SK-N-SH (cell line): ENCODE measurements at regions not wholly inside any gene's neighbourhood (a gene's known extent, or its start where the extent isn't known, plus 50 kb on each side); places are given as distances from the start of the nearest gene placed in this dataset.

Experiments used
- CTCF ChIA-PET: fragments of 300-600, 350-600 bp; formaldehyde crosslinking; extraction: SDS; loops from one replicate; lab custom pipeline; 2021; lab: Yijun Ruan, JAX
- POLR2A ChIA-PET: fragments of 350-600 bp; sonication (Branson Sonifier 250); formaldehyde crosslinking; extraction: SDS; loops from one replicate; lab custom pipeline; 2020; ENCODE audit warnings: antibody characterized with exemption, inconsistent platforms; lab: Yijun Ruan, JAX
- DNase-seq: peaks from one replicate; pipeline ENCODE4 v3.0.0; 2012
- H2AFZ ChIP-seq: fragments of 200-600 bp; sonication (generic); 2 replicates; pipeline ENCODE4 v1.8.1; 2016; ENCODE audit warnings: antibody characterized with exemption, mild to moderate bottlenecking, low read depth
- H3F3A ChIP-seq: fragments of 200-600 bp; sonication (generic); replicated peaks from 2 replicates; pipeline ENCODE3; 2016; ENCODE audit warnings: antibody characterized with exemption, mild to moderate bottlenecking; ENCODE audit not compliant: insufficient read depth
- H3K27ac ChIP-seq, 2 experiments: fragments of 200-500 bp in 1 of 2; fragments of 200-600 bp in 1 of 2; sonication (Bioruptor generic) in 1 of 2; sonication (generic), shearing (Covaris generic) in 1 of 2; 2 replicates each; pipeline versions ENCODE4 v1.5.1 to v1.6.1; 2014 to 2016; ENCODE audit warnings: low read depth in 2 of 2, inconsistent platforms in 1 of 2, low read length in 1 of 2, mild to moderate bottlenecking in 1 of 2, mixed read lengths in 1 of 2
- H3K27me3 ChIP-seq: fragments of 200-600 bp; sonication (generic), shearing (Covaris generic); 2 replicates; pipeline ENCODE4 v1.6.1; 2016; ENCODE audit warnings: mixed run types; ENCODE audit not compliant: insufficient read depth
- H3K36me3 ChIP-seq, 2 experiments: fragments of 200-500 bp in 1 of 2; fragments of 200-600 bp in 1 of 2; sonication (Bioruptor generic) in 1 of 2; sonication (generic) in 1 of 2; replicated peaks in 1 of 2; 2 replicates each; pipeline versions ENCODE3 to v1.5.1; 2014 to 2016; ENCODE audit warnings: low read length in 1 of 2, mild to moderate bottlenecking in 1 of 2; ENCODE audit not compliant: insufficient read depth in 2 of 2, control insufficient read depth in 1 of 2
- H3K4me1 ChIP-seq, 2 experiments: fragments of 200-500 bp in 1 of 2; fragments of 200-600 bp in 1 of 2; sonication (Bioruptor generic) in 1 of 2; sonication (generic), shearing (Covaris generic) in 1 of 2; 2 replicates each; pipeline versions ENCODE4 v1.5.1 to v1.6.1; 2014 to 2016; ENCODE audit warnings: low read depth in 1 of 2, low read length in 1 of 2, mixed run types in 1 of 2; ENCODE audit not compliant: insufficient read depth in 2 of 2, control insufficient read depth in 1 of 2
- H3K4me2 ChIP-seq: fragments of 200-600 bp; sonication (generic), shearing (Covaris generic); 2 replicates; pipeline ENCODE4 v1.6.1; 2017; ENCODE audit warnings: mixed run types
- H3K4me3 ChIP-seq, 2 experiments: fragments of 200-500 bp in 1 of 2; fragments of 200-600 bp in 1 of 2; sonication (Bioruptor generic) in 1 of 2; sonication (generic), shearing (Covaris generic) in 1 of 2; 2 replicates each; pipeline versions ENCODE4 v1.5.1 to v1.8.1; 2014 to 2016; ENCODE audit warnings: low read depth in 2 of 2, inconsistent platforms in 1 of 2, low read length in 1 of 2, mild to moderate bottlenecking in 1 of 2, mixed read lengths in 1 of 2, moderate library complexity in 1 of 2
- H3K79me2 ChIP-seq: fragments of 200-600 bp; sonication (generic); 2 replicates; pipeline ENCODE4 v1.8.1; 2017; ENCODE audit warnings: mild to moderate bottlenecking; ENCODE audit not compliant: insufficient read depth
- H3K9ac ChIP-seq: fragments of 200-600 bp; sonication (generic); 2 replicates; pipeline ENCODE4 v1.6.1; 2017; ENCODE audit warnings: mixed run types
- H3K9me2 ChIP-seq: fragments of 200-600 bp; sonication (generic); 2 replicates; pipeline ENCODE4 v1.6.1; 2017; ENCODE audit warnings: mixed run types
- H3K9me3 ChIP-seq: fragments of 200-600 bp; sonication (generic); 2 replicates; pipeline ENCODE4 v1.6.1; 2017; ENCODE audit warnings: mixed run types, mild to moderate bottlenecking, moderate library complexity
- H4K20me1 ChIP-seq: fragments of 200-600 bp; sonication (generic); 2 replicates; pipeline ENCODE4 v1.6.1; 2017; ENCODE audit warnings: mild to moderate bottlenecking, mixed run types; ENCODE audit not compliant: insufficient read depth
- ELF1 ChIP-seq: IDR thresholded peaks from 2 replicates; pipeline ENCODE4 v1.4.0; 2012
- EP300 ChIP-seq, 2 experiments: IDR thresholded peaks; 2 replicates each; pipeline versions ENCODE4 v1.4.0 to v1.6.1; 2012; ENCODE audit warnings: borderline replicate concordance in 1 of 2, low read depth in 1 of 2, low read length in 1 of 2
- EZH2phosphoT487 ChIP-seq: fragments of 200-600 bp; sonication (generic); IDR thresholded peaks from 2 replicates; pipeline ENCODE4 v1.6.1; 2017; ENCODE audit warnings: low read depth, mixed run types, mild to moderate bottlenecking, antibody characterized with exemption, moderate library complexity, borderline replicate concordance
- FOXJ3 ChIP-seq: sonication (generic); formaldehyde crosslinking; IDR thresholded peaks from 2 replicates; pipeline ENCODE4 v1.5.1; 2020; ENCODE audit warnings: mild to moderate bottlenecking, missing genetic modification reagents
- FOXM1 ChIP-seq: IDR thresholded peaks from 2 replicates; pipeline ENCODE4 v1.4.0; 2012; ENCODE audit warnings: low read depth, mild to moderate bottlenecking
- GATA2 ChIP-seq: sonication (generic); formaldehyde crosslinking; IDR thresholded peaks from 2 replicates; pipeline ENCODE4 v1.5.0; 2020; ENCODE audit warnings: mild to moderate bottlenecking, missing genetic modification reagents
- MEF2A ChIP-seq: IDR thresholded peaks from 2 replicates; pipeline ENCODE4 v1.4.0; 2012; ENCODE audit warnings: low read depth, borderline replicate concordance
- NFIC ChIP-seq: IDR thresholded peaks from 2 replicates; pipeline ENCODE4 v1.4.0; 2012; ENCODE audit warnings: borderline replicate concordance
- NRF1 ChIP-seq: IDR thresholded peaks from 2 replicates; pipeline ENCODE4 v1.6.1; 2012; ENCODE audit warnings: low read depth, mild to moderate bottlenecking, low read length
- POLR2AphosphoS5 ChIP-seq: IDR thresholded peaks from 2 replicates; pipeline ENCODE4 v1.6.1; 2012; ENCODE audit warnings: low read depth, low read length
- RAD21 ChIP-seq: IDR thresholded peaks from 2 replicates; pipeline ENCODE4 v1.6.1; 2012; ENCODE audit warnings: mild to moderate bottlenecking, low read length
- RCOR1 ChIP-seq: fragments of 150-350 bp; IDR thresholded peaks from 2 replicates; pipeline ENCODE4 v1.6.1; 2017; ENCODE audit warnings: antibody characterized with exemption, low read length
- RFX5 ChIP-seq: IDR thresholded peaks from 2 replicates; pipeline ENCODE4 v1.6.1; 2012; ENCODE audit warnings: mild to moderate bottlenecking, improper control_type of control experiment, low read length
- RXRA ChIP-seq: IDR thresholded peaks from 2 replicates; pipeline ENCODE4 v1.4.0; 2012; ENCODE audit warnings: low read depth, mild to moderate bottlenecking, borderline replicate concordance
- TAF1 ChIP-seq: IDR thresholded peaks from 2 replicates; pipeline ENCODE4 v1.6.1; 2012; ENCODE audit warnings: low read depth, mild to moderate bottlenecking, low read length, moderate library complexity, borderline replicate concordance
- TEAD4 ChIP-seq: IDR thresholded peaks from 2 replicates; pipeline ENCODE4 v1.4.0; 2012; ENCODE audit warnings: mild to moderate bottlenecking, borderline replicate concordance; ENCODE audit not compliant: insufficient read depth
- WGBS: methylation state at CpG from one replicate; pipeline ENCODE4 v1.1.6; 2017; ENCODE audit warnings: low lambda C conversion rate; 5-methylcytosine and 5-hydroxymethylcytosine counted together
- TF ChIP-seq, protein P1 (sequence below): IDR thresholded peaks from 2 replicates; pipeline ENCODE4 v1.4.0; 2012; ENCODE audit warnings: low read depth
- TF ChIP-seq, protein P2 (sequence below): fragments of 150-350 bp; IDR thresholded peaks from 2 replicates; pipeline ENCODE4 v1.6.1; 2017; ENCODE audit warnings: antibody characterized with exemption, low read length, low read depth, borderline replicate concordance
- TF ChIP-seq, protein P3 (sequence below): fragments of 150-350 bp; IDR thresholded peaks from 2 replicates; pipeline ENCODE4 v1.6.1; 2016; ENCODE audit warnings: mild to moderate bottlenecking, low read depth, low read length

DNA sequence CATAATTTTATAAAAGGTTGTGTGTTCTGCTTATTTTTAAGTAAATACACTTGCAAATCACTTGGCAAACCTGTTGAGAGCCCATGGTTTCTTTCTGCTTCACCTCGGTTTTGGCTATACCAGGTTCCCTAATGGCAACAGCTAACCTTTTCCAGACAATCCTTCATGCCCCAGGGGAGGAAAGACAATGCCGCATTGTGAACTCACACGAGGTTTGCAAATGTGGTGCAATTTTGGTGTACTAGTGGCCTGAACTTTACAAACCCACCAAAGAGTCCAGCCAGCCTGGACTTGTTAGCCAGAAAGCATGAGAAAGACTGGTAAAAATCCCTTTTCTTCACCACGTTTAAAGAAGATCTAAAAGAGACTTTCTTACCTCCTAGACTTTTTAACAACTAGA is 84.8 kb upstream of the SOX4 start:
- CTCF ChIA-PET, result interaction anchor here (0.8 to 1.3 kb wide), 2 partner anchors 9 to 12 kb away, joined by 3 read pairs; no protein-coding TSS in a partner anchor

DNA sequence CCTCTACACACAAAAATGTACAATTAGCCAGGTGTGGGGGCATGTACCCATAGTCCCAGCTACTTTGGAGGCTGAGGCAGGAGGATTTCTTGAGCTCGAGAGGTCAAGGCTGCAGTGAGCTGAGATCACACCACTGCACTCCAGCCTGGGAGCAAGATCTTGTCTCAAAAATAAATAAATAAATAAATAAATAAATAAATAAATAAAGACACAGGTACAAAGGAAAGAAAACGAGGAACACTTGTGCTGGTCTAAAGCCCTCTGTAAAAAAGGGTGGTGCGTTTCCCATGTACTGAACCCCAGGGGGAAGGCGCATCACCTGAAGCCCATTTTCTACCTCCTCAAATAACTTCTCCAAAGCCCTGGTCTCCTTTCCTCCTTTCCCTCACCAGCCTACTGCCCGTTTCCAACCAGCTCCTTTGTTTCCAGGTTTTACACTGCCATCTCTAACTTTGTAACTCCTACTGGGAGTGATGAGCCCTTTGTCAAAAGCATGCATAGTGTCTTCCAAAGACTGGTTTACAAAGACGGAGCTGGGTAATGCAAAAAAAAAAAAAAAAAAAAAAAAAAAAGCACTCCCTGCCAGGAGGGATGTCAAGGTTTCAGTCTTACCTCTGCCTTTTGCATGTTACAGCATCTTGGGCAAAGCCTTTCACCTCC is 81.5 kb upstream of the SOX4 start:
- ChIA-PET POLR2A (no interaction called here), CTCF (interaction anchor here (1.0 to 1.8 kb wide), 2 partner anchors 11 to 486 kb away, joined by 4 read pairs; no protein-coding TSS in a partner anchor)
- H3K9me3 ChIP-seq, result no peaks in the 10 kb centered on the region
- H3K4me3 ChIP-seq, result no peak overlapping the region
- H3K27me3 ChIP-seq, result no peaks in the 10 kb centered on the region
- WGBS, result 79% methylated on average over 6 of the region's 6 CpGs
- H3K36me3 ChIP-seq, result no peaks in the 10 kb centered on the region
- no peaks in the 10 kb centered on the region for H3K9me2 ChIP-seq
- no peaks in the 10 kb centered on the region for H4K20me1 ChIP-seq
- H3K4me1 ChIP-seq, result no peaks in the 10 kb centered on the region
- H2AFZ ChIP-seq, result no peak overlapping the region
- H3K79me2 ChIP-seq, result no peaks in the 10 kb centered on the region
- TF ChIP-seq, protein P1, sequence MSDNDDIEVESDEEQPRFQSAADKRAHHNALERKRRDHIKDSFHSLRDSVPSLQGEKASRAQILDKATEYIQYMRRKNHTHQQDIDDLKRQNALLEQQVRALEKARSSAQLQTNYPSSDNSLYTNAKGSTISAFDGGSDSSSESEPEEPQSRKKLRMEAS, result no peak
- TF ChIP-seq NFIC (no peak), RXRA (no peak), EP300 (IDR thresholded peaks at IDR 0.05; ENCODE audit: borderline replicate concordance in 1 of 2, low read depth in 1 of 2, low read length in 1 of 2) (no peak), GATA2 (no peak), FOXJ3 (CRISPR knock-in tag) (no peak), NRF1 (no peak), RFX5 (no peak), MEF2A (no peak), TEAD4 (no peak), FOXM1 (no peak), EZH2phosphoT487 (no peak), TAF1 (no peak), ELF1 (no peak), POLR2AphosphoS5 (no peak), RCOR1 (no peak)
- TF ChIP-seq, protein P2, sequence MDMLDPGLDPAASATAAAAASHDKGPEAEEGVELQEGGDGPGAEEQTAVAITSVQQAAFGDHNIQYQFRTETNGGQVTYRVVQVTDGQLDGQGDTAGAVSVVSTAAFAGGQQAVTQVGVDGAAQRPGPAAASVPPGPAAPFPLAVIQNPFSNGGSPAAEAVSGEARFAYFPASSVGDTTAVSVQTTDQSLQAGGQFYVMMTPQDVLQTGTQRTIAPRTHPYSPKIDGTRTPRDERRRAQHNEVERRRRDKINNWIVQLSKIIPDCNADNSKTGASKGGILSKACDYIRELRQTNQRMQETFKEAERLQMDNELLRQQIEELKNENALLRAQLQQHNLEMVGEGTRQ, result no peak
- TF ChIP-seq, protein P3, sequence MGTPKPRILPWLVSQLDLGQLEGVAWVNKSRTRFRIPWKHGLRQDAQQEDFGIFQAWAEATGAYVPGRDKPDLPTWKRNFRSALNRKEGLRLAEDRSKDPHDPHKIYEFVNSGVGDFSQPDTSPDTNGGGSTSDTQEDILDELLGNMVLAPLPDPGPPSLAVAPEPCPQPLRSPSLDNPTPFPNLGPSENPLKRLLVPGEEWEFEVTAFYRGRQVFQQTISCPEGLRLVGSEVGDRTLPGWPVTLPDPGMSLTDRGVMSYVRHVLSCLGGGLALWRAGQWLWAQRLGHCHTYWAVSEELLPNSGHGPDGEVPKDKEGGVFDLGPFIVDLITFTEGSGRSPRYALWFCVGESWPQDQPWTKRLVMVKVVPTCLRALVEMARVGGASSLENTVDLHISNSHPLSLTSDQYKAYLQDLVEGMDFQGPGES, result no peak
- H3K27ac ChIP-seq, result no peak overlapping the region
- H3K9ac ChIP-seq, result no peak overlapping the region
- DNase-seq, result no peak
- no peak overlapping the region for H3K4me2 ChIP-seq
- H3F3A ChIP-seq, result no peaks in the 10 kb centered on the region

More for the DNA sequence above, 84.8 kb upstream of the SOX4 start:
- no peaks in the 10 kb centered on the region for H3F3A ChIP-seq
- H2AFZ ChIP-seq, result no peak overlapping the region
- TF ChIP-seq RAD21, result no peak
- TF ChIP-seq, all 33 proteins: peak for 0
- no peaks in the 10 kb centered on the region for H3K9me2 ChIP-seq
- POLR2A ChIA-PET, result no interaction called here
- no peak overlapping the region for H3K9ac ChIP-seq
- H3K79me2 ChIP-seq, result no peaks in the 10 kb centered on the region
- H4K20me1 ChIP-seq, result no peaks in the 10 kb centered on the region
- no peak overlapping the region for H3K4me2 ChIP-seq
- no peaks in the 10 kb centered on the region for H3K36me3 ChIP-seq
- 65% methylated on average over 4 of the region's 4 CpGs for WGBS
- DNase-seq, result no peak
- H3K4me3 ChIP-seq, result no peak overlapping the region
- no peak overlapping the region for H3K27ac ChIP-seq
- H3K9me3 ChIP-seq, result no peaks in the 10 kb centered on the region
- no peaks in the 10 kb centered on the region for H3K4me1 ChIP-seq
- no peaks in the 10 kb centered on the region; the same call in 1 of the 2 replicates for H3K27me3 ChIP-seq
